Upper lobe of right lung (tissue), 1 donor: ENCODE measurements at regions not wholly inside any gene's neighbourhood (a gene's known extent, or its start where the extent isn't known, plus 50 kb on each side); places are given as distances from the start of the nearest gene placed in this dataset.
A peak's percentile ranks its signal among the peaks of the same experiment; 100 is the strongest.
"Not testable (repeated sequence)": the region's sequence is repeated elsewhere in the genome, so short reads cannot be mapped to it uniquely, and the experiment has no call there.

Experiments
- ATAC-seq: fragments of 200-7000 bp; cut with Tn5 transposase; one replicate; pipeline ENCODE4 v1.9.1; 2020; ENCODE audit warnings: mild to moderate bottlenecking, moderate library complexity
- DNase-seq: peaks from one replicate; pipeline ENCODE4 v3.0.0-alpha.2; 2020
- H3K27ac ChIP-seq: fragments of 200-600 bp; one replicate; pipeline ENCODE4 v1.8.0; 2022
- H3K27me3 ChIP-seq: fragments of 200-600 bp; one replicate; pipeline ENCODE4 v1.8.0; 2022; ENCODE audit warnings: mild to moderate bottlenecking
- H3K36me3 ChIP-seq: fragments of 200-600 bp; one replicate; pipeline ENCODE4 v1.8.0; 2022
- H3K4me1 ChIP-seq: fragments of 200-600 bp; one replicate; pipeline ENCODE4 v1.8.0; 2022
- H3K4me3 ChIP-seq: fragments of 200-600 bp; one replicate; pipeline ENCODE4 v1.8.0; 2022; ENCODE audit warnings: mild to moderate bottlenecking
- H3K9me3 ChIP-seq: fragments of 200-600 bp; one replicate; pipeline ENCODE4 v1.8.0; 2022
- intact Hi-C: fragments of 100-400 bp; cut with DNase I; formaldehyde crosslinking; loops from one replicate; pipeline ENCODE4 v1.11.0; 2022
- donor health status: DM: no; HTN: yes; CAD: no; lungs with severe emphysema.

- DNase-seq, H3K4me1 ChIP-seq, intact Hi-C loops, H3K36me3 ChIP-seq, H3K27ac ChIP-seq, ATAC-seq, H3K9me3 ChIP-seq, H3K27me3 ChIP-seq, H3K4me3 ChIP-seq: not testable (repeated sequence)
Measured at GRCh38 chr7:65141894-65142293, 135.4 kb upstream of the ERV3-1 start.

- DNase-seq, result peak; percentile 64
- not testable (repeated sequence) for ATAC-seq
Measured at GRCh38 chr7:65141405-65141778, 134.9 kb upstream of the ERV3-1 start.

GRCh38 chr7:65140543-65141404 lies 134.3 kb upstream of the ERV3-1 start:
- H3K4me1 ChIP-seq, intact Hi-C loops, H3K27me3 ChIP-seq, H3K27ac ChIP-seq, DNase-seq, ATAC-seq, H3K36me3 ChIP-seq, H3K9me3 ChIP-seq, H3K4me3 ChIP-seq: not testable (repeated sequence)

More at GRCh38 chr7:65141405-65141778, 134.9 kb upstream of the ERV3-1 start:
- H3K27ac ChIP-seq, H3K4me1 ChIP-seq, H3K9me3 ChIP-seq, H3K27me3 ChIP-seq, H3K36me3 ChIP-seq, intact Hi-C loops, H3K4me3 ChIP-seq: not testable (repeated sequence)

- H3K4me3 ChIP-seq, H3K36me3 ChIP-seq, H3K4me1 ChIP-seq, H3K9me3 ChIP-seq, ATAC-seq, H3K27me3 ChIP-seq, DNase-seq, H3K27ac ChIP-seq, intact Hi-C loops: not testable (repeated sequence)
Measured at GRCh38 chr7:65136850-65137249, 130.4 kb upstream of the ERV3-1 start.

GRCh38 chr7:65133087-65133486 lies 126.6 kb upstream of the ERV3-1 start:
- H3K36me3 ChIP-seq, DNase-seq, H3K4me1 ChIP-seq, H3K27me3 ChIP-seq, H3K4me3 ChIP-seq, intact Hi-C loops, ATAC-seq, H3K9me3 ChIP-seq, H3K27ac ChIP-seq: not testable (repeated sequence)

GRCh38 chr7:65132256-65132655 lies 125.8 kb upstream of the ERV3-1 start:
- H3K27me3 ChIP-seq, intact Hi-C loops, ATAC-seq, DNase-seq, H3K4me1 ChIP-seq, H3K27ac ChIP-seq, H3K36me3 ChIP-seq, H3K4me3 ChIP-seq, H3K9me3 ChIP-seq: not testable (repeated sequence)

GRCh38 chr7:65127364-65127763 lies 120.9 kb upstream of the ERV3-1 start:
- H3K9me3 ChIP-seq, H3K4me3 ChIP-seq, H3K36me3 ChIP-seq, ATAC-seq, H3K4me1 ChIP-seq, H3K27ac ChIP-seq, DNase-seq, H3K27me3 ChIP-seq, intact Hi-C loops: not testable (repeated sequence)

- intact Hi-C loops, H3K9me3 ChIP-seq, H3K27me3 ChIP-seq, DNase-seq, ATAC-seq, H3K36me3 ChIP-seq, H3K4me3 ChIP-seq, H3K27ac ChIP-seq, H3K4me1 ChIP-seq: not testable (repeated sequence)
Measured at GRCh38 chr7:65124600-65124999, 118.1 kb upstream of the ERV3-1 start.

- H3K27ac ChIP-seq, ATAC-seq, H3K27me3 ChIP-seq, H3K9me3 ChIP-seq, intact Hi-C loops, H3K4me1 ChIP-seq, DNase-seq, H3K4me3 ChIP-seq, H3K36me3 ChIP-seq: not testable (repeated sequence)
Measured at GRCh38 chr7:65105650-65106203, 99.2 kb upstream of the ERV3-1 start.

- DNase-seq, H3K27ac ChIP-seq, H3K27me3 ChIP-seq, H3K4me3 ChIP-seq, H3K4me1 ChIP-seq, H3K9me3 ChIP-seq, intact Hi-C loops, ATAC-seq, H3K36me3 ChIP-seq: not testable (repeated sequence)
Measured at GRCh38 chr7:65100499-65100898, 94.0 kb upstream of the ERV3-1 start.

- ATAC-seq, intact Hi-C loops, H3K36me3 ChIP-seq, H3K27me3 ChIP-seq, DNase-seq, H3K9me3 ChIP-seq, H3K4me1 ChIP-seq: not testable (repeated sequence)
- Histone ChIP-seq H3K4me3 (peak overlapping the region; percentile 61), H3K27ac (peak overlapping the region; percentile 81)
Measured at GRCh38 chr7:65081669-65082055, 75.2 kb upstream of the ERV3-1 start.

- H3K36me3 ChIP-seq, H3K9me3 ChIP-seq, H3K27me3 ChIP-seq, H3K4me1 ChIP-seq, intact Hi-C loops: not testable (repeated sequence)
- H3K4me3 ChIP-seq, result peak overlapping the region; percentile 61
- DNase-seq, result peak; percentile 97
- ATAC-seq, result peak; percentile 98
- H3K27ac ChIP-seq, result peak overlapping the region; percentile 81
Measured at GRCh38 chr7:65080799-65081668, 74.5 kb upstream of the ERV3-1 start.

GRCh38 chr7:65074959-65075358 lies 68.5 kb upstream of the ERV3-1 start:
- H3K4me3 ChIP-seq, intact Hi-C loops, H3K36me3 ChIP-seq, H3K27me3 ChIP-seq, H3K4me1 ChIP-seq, H3K27ac ChIP-seq, DNase-seq, H3K9me3 ChIP-seq: not testable (repeated sequence)
- peak; percentile 29 for ATAC-seq

- ATAC-seq, H3K4me3 ChIP-seq, H3K27me3 ChIP-seq, DNase-seq, H3K4me1 ChIP-seq, H3K27ac ChIP-seq, intact Hi-C loops, H3K9me3 ChIP-seq: not testable (repeated sequence)
- peaks cover 13% of the 10 kb centered on the region for H3K36me3 ChIP-seq
Measured at GRCh38 chr7:65073160-65073559, 66.7 kb upstream of the ERV3-1 start.
